ENCODE measurements at regions not wholly inside any gene's neighbourhood (a gene's known extent, or its start where the extent isn't known, plus 50 kb on each side); places are given as distances from the start of the nearest gene placed in this dataset.

- H3K9me2 ChIP-seq (replicated peaks; ENCODE audit: control insufficient read depth, low read length) = no peaks in the 10 kb centered on the region
- no peaks in the 10 kb centered on the region for H3K36me3 ChIP-seq (ENCODE audit: control insufficient read depth, low read length)
- H3K9me3 ChIP-seq (ENCODE audit: control insufficient read depth, insufficient read depth, low read length) = no peaks in the 10 kb centered on the region
- H3K27ac ChIP-seq (ENCODE audit: low read depth, low read length) = no peak overlapping the region
- TF ChIP-seq EZH2phosphoT487 (IDR thresholded peaks at IDR 0.05; ENCODE audit: borderline replicate concordance, low read length) (no peak), CTCF (IDR thresholded peaks at IDR 0.05; ENCODE audit: low read depth, low read length, poor library complexity, severe bottlenecking) (no peak)
- H3F3A ChIP-seq (ENCODE audit: control insufficient read depth, insufficient read depth) = no peaks in the 10 kb centered on the region
- no peak overlapping the region for H3K4me3 ChIP-seq (ENCODE audit: low read length)
- H3K27me3 ChIP-seq (ENCODE audit: control insufficient read depth, low read length) = no peaks in the 10 kb centered on the region
- H4K20me1 ChIP-seq (ENCODE audit: control insufficient read depth, insufficient read depth, low read depth, low read length) = no peaks in the 10 kb centered on the region
- no peak overlapping the region for H3K4me2 ChIP-seq (ENCODE audit: low read length)
- no peaks in the 10 kb centered on the region for H3K79me2 ChIP-seq (ENCODE audit: control insufficient read depth, low read length)
- no peaks in the 10 kb centered on the region for H3K4me1 ChIP-seq (ENCODE audit: control insufficient read depth, low read length)
These were observed 130.4 kb upstream of the IQSEC1 start for GRCh38 chr3:13203398-13204176.

GRCh38 chr3:13202744-13203397, 129.6 kb upstream of the IQSEC1 start:
- H3K9me2 ChIP-seq (replicated peaks; ENCODE audit: control insufficient read depth, low read length) = no peaks in the 10 kb centered on the region
- TF ChIP-seq EZH2phosphoT487 (IDR thresholded peaks at IDR 0.05; ENCODE audit: borderline replicate concordance, low read length) (no peak), CTCF (IDR thresholded peaks at IDR 0.05; ENCODE audit: low read depth, low read length, poor library complexity, severe bottlenecking) (no peak)
- H3K79me2 ChIP-seq (ENCODE audit: control insufficient read depth, low read length) = no peaks in the 10 kb centered on the region
- H3K9me3 ChIP-seq (ENCODE audit: control insufficient read depth, insufficient read depth, low read length) = no peaks in the 10 kb centered on the region
- H3K36me3 ChIP-seq (ENCODE audit: control insufficient read depth, low read length) = no peaks in the 10 kb centered on the region
- H3K4me2 ChIP-seq (ENCODE audit: low read length) = no peak overlapping the region
- H3K4me3 ChIP-seq (ENCODE audit: low read length) = no peak overlapping the region
- no peaks in the 10 kb centered on the region for H3F3A ChIP-seq (ENCODE audit: control insufficient read depth, insufficient read depth)
- no peak overlapping the region for H3K27ac ChIP-seq (ENCODE audit: low read depth, low read length)
- H3K4me1 ChIP-seq (ENCODE audit: control insufficient read depth, low read length) = no peaks in the 10 kb centered on the region
- H3K27me3 ChIP-seq (ENCODE audit: control insufficient read depth, low read length) = no peaks in the 10 kb centered on the region
- no peaks in the 10 kb centered on the region for H4K20me1 ChIP-seq (ENCODE audit: control insufficient read depth, insufficient read depth, low read depth, low read length)

- H3K9me2 ChIP-seq (replicated peaks; ENCODE audit: control insufficient read depth, low read length) = no peaks in the 10 kb centered on the region
These were observed 128.6 kb upstream of the IQSEC1 start for GRCh38 chr3:13201851-13202250.

More at GRCh38 chr3:13201851-13202250, 128.6 kb upstream of the IQSEC1 start:
- H3K9me3 ChIP-seq (ENCODE audit: control insufficient read depth, insufficient read depth, low read length) = no peaks in the 10 kb centered on the region
- no peak overlapping the region for H3K27ac ChIP-seq (ENCODE audit: low read depth, low read length)
- no peaks in the 10 kb centered on the region for H3K4me1 ChIP-seq (ENCODE audit: control insufficient read depth, low read length)
- TF ChIP-seq CTCF (IDR thresholded peaks at IDR 0.05; ENCODE audit: low read depth, low read length, poor library complexity, severe bottlenecking) = no peak
- no peak for TF ChIP-seq EZH2phosphoT487 (IDR thresholded peaks at IDR 0.05; ENCODE audit: borderline replicate concordance, low read length)
- no peaks in the 10 kb centered on the region for H3K79me2 ChIP-seq (ENCODE audit: control insufficient read depth, low read length)
- H3K4me3 ChIP-seq (ENCODE audit: low read length) = no peak overlapping the region
- H3K4me2 ChIP-seq (ENCODE audit: low read length) = no peak overlapping the region
- H3K36me3 ChIP-seq (ENCODE audit: control insufficient read depth, low read length) = no peaks in the 10 kb centered on the region
- H4K20me1 ChIP-seq (ENCODE audit: control insufficient read depth, insufficient read depth, low read depth, low read length) = no peaks in the 10 kb centered on the region
- H3F3A ChIP-seq (ENCODE audit: control insufficient read depth, insufficient read depth) = no peaks in the 10 kb centered on the region
- H3K27me3 ChIP-seq (ENCODE audit: control insufficient read depth, low read length) = no peaks in the 10 kb centered on the region
